ENCODE measurements at regions not wholly inside any gene's neighbourhood (a gene's known extent, or its start where the extent isn't known, plus 50 kb on each side); places are given as distances from the start of the nearest gene placed in this dataset.
"Not testable (repeated sequence)": the region's sequence is repeated elsewhere in the genome, so short reads cannot be mapped to it uniquely, and the experiment has no call there.

- not testable (repeated sequence) for H2BK5ac ChIP-seq (ENCODE audit: low read depth, low read length, poor library complexity, severe bottlenecking); H2BK12ac ChIP-seq (ENCODE audit: low read length in 2 of 2); H3K79me1 ChIP-seq (replicated peaks; ENCODE audit: low read length, poor library complexity, severe bottlenecking); H3K18ac ChIP-seq (ENCODE audit: low read depth in 1 of 2, low read length in 2 of 2); H3K27me3 ChIP-seq (ENCODE audit: control insufficient read depth in 1 of 2, insufficient read depth in 1 of 2, low read length in 2 of 2); H3K9ac ChIP-seq (ENCODE audit: low read length); H3K27ac ChIP-seq (ENCODE audit: low read length, poor library complexity, severe bottlenecking); H3K4me3 ChIP-seq (ENCODE audit: insufficient read depth in 1 of 2, low read depth in 1 of 2, low read length in 2 of 2); H3K4ac ChIP-seq (ENCODE audit: low read depth in 1 of 2, low read length in 2 of 2); H4K8ac ChIP-seq (ENCODE audit: low read length); H3K14ac ChIP-seq (ENCODE audit: low read length in 2 of 2); H4K91ac ChIP-seq (ENCODE audit: low read length); H3K9me3 ChIP-seq (ENCODE audit: control insufficient read depth, low read length); H3K36me3 ChIP-seq (ENCODE audit: control insufficient read depth in 1 of 2, insufficient read depth in 2 of 2, low read depth in 1 of 2, low read length in 2 of 2); H2AFZ ChIP-seq (ENCODE audit: low read depth, low read length); H3K4me2 ChIP-seq (ENCODE audit: low read length, poor library complexity, severe bottlenecking); H2BK15ac ChIP-seq (ENCODE audit: low read depth, poor library complexity, severe bottlenecking); H2BK120ac ChIP-seq (ENCODE audit: low read depth, low read length); H3K23ac ChIP-seq (ENCODE audit: low read length in 2 of 2); H2AK5ac ChIP-seq (ENCODE audit: low read length, severe bottlenecking); H3K4me1 ChIP-seq (ENCODE audit: control insufficient read depth, insufficient read depth, low read depth, low read length)
- peak; percentile 24 for DNase-seq
- 80% methylated on average over 1 of the region's 1 CpG for WGBS
Observed at GRCh38 chr6:60567447-60568187, 1718.4 kb downstream of the KHDRBS2 start.

- not testable (repeated sequence) for H2BK120ac ChIP-seq (ENCODE audit: low read depth, low read length); H2AFZ ChIP-seq (ENCODE audit: low read depth, low read length); H3K27me3 ChIP-seq (ENCODE audit: control insufficient read depth in 1 of 2, insufficient read depth in 1 of 2, low read length in 2 of 2); H2BK12ac ChIP-seq (ENCODE audit: low read length in 2 of 2); H2BK5ac ChIP-seq (ENCODE audit: low read depth, low read length, poor library complexity, severe bottlenecking); H3K4me1 ChIP-seq (ENCODE audit: control insufficient read depth, insufficient read depth, low read depth, low read length); H2BK15ac ChIP-seq (ENCODE audit: low read depth, poor library complexity, severe bottlenecking); DNase-seq; H3K27ac ChIP-seq (ENCODE audit: low read length, poor library complexity, severe bottlenecking); H3K4me3 ChIP-seq (ENCODE audit: insufficient read depth in 1 of 2, low read depth in 1 of 2, low read length in 2 of 2); H3K36me3 ChIP-seq (ENCODE audit: control insufficient read depth in 1 of 2, insufficient read depth in 2 of 2, low read depth in 1 of 2, low read length in 2 of 2); H3K79me1 ChIP-seq (replicated peaks; ENCODE audit: low read length, poor library complexity, severe bottlenecking); H4K8ac ChIP-seq (ENCODE audit: low read length); H3K4ac ChIP-seq (ENCODE audit: low read depth in 1 of 2, low read length in 2 of 2); H3K4me2 ChIP-seq (ENCODE audit: low read length, poor library complexity, severe bottlenecking); H3K18ac ChIP-seq (ENCODE audit: low read depth in 1 of 2, low read length in 2 of 2); H4K91ac ChIP-seq (ENCODE audit: low read length); H2AK5ac ChIP-seq (ENCODE audit: low read length, severe bottlenecking); H3K9me3 ChIP-seq (ENCODE audit: control insufficient read depth, low read length); H3K23ac ChIP-seq (ENCODE audit: low read length in 2 of 2); H3K9ac ChIP-seq (ENCODE audit: low read length); H3K14ac ChIP-seq (ENCODE audit: low read length in 2 of 2)
- WGBS = 68% methylated on average over 2 of the region's 2 CpGs
Observed at GRCh38 chr6:60566387-60566786, 1719.6 kb downstream of the KHDRBS2 start.

DNA sequence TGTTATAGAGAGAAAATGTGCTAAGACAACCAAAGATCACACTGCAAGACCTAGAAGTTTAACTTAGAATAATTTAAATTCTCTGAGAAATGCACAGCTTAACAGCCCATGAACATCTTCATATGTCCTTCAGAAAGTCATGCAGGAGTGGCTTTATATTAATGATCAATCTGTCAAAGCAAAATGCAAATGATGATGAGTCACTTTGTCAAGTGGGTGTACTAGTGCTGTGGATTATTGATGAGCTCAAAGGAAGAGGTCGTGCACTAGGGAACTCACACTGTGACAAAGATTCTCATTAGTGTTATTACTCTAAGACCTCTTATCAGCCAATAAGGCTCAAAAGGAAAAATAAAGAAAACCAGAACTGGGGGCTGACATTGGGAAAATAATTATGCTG is 1726.3 kb downstream of the KHDRBS2 start:
- not testable (repeated sequence) for H3K18ac ChIP-seq (ENCODE audit: low read depth in 1 of 2, low read length in 2 of 2); H3K4me1 ChIP-seq (ENCODE audit: control insufficient read depth, insufficient read depth, low read depth, low read length); H2AK5ac ChIP-seq (ENCODE audit: low read length, severe bottlenecking); H3K4me2 ChIP-seq (ENCODE audit: low read length, poor library complexity, severe bottlenecking); H3K79me1 ChIP-seq (replicated peaks; ENCODE audit: low read length, poor library complexity, severe bottlenecking); H2BK120ac ChIP-seq (ENCODE audit: low read depth, low read length); H3K9me3 ChIP-seq (ENCODE audit: control insufficient read depth, low read length); H2BK5ac ChIP-seq (ENCODE audit: low read depth, low read length, poor library complexity, severe bottlenecking); H3K4me3 ChIP-seq (ENCODE audit: insufficient read depth in 1 of 2, low read depth in 1 of 2, low read length in 2 of 2); H3K23ac ChIP-seq (ENCODE audit: low read length in 2 of 2); H3K27ac ChIP-seq (ENCODE audit: low read length, poor library complexity, severe bottlenecking); H3K36me3 ChIP-seq (ENCODE audit: control insufficient read depth in 1 of 2, insufficient read depth in 2 of 2, low read depth in 1 of 2, low read length in 2 of 2); H3K4ac ChIP-seq (ENCODE audit: low read depth in 1 of 2, low read length in 2 of 2); H2AFZ ChIP-seq (ENCODE audit: low read depth, low read length); H2BK15ac ChIP-seq (ENCODE audit: low read depth, poor library complexity, severe bottlenecking); H3K27me3 ChIP-seq (ENCODE audit: control insufficient read depth in 1 of 2, insufficient read depth in 1 of 2, low read length in 2 of 2); H4K8ac ChIP-seq (ENCODE audit: low read length); H3K14ac ChIP-seq (ENCODE audit: low read length in 2 of 2); H2BK12ac ChIP-seq (ENCODE audit: low read length in 2 of 2); H4K91ac ChIP-seq (ENCODE audit: low read length); DNase-seq; H3K9ac ChIP-seq (ENCODE audit: low read length)
- WGBS = no CpG with 5 or more reads among the region's 1 CpG

DNA sequence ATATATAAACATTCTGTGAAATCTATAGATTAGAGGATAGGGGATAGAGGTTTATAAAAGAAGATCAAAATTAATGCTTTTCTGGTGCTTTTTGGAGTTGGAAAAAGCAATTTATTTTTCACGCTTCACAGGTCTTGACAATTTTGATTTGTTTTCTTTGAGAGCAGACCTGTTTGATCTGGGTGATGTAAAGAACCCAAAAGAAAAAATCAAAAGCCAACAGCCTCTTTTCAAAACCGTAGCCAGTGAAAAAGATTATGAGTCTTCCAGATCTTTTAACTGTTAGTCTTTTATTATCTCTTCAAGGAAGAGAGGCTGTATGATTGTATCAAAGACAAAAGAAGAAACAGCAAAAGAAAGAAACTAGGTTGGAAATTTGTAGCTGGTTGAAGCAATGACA is 1738.7 kb downstream of the KHDRBS2 start:
- not testable (repeated sequence) for H4K91ac ChIP-seq (ENCODE audit: low read length); H2BK15ac ChIP-seq (ENCODE audit: low read depth, poor library complexity, severe bottlenecking); H4K8ac ChIP-seq (ENCODE audit: low read length); H3K14ac ChIP-seq (ENCODE audit: low read length in 2 of 2); H2BK5ac ChIP-seq (ENCODE audit: low read depth, low read length, poor library complexity, severe bottlenecking); H3K9me3 ChIP-seq (ENCODE audit: control insufficient read depth, low read length); H3K4ac ChIP-seq (ENCODE audit: low read depth in 1 of 2, low read length in 2 of 2); H3K9ac ChIP-seq (ENCODE audit: low read length); H3K79me1 ChIP-seq (replicated peaks; ENCODE audit: low read length, poor library complexity, severe bottlenecking); H3K36me3 ChIP-seq (ENCODE audit: control insufficient read depth in 1 of 2, insufficient read depth in 2 of 2, low read depth in 1 of 2, low read length in 2 of 2); H3K27ac ChIP-seq (ENCODE audit: low read length, poor library complexity, severe bottlenecking); DNase-seq; H3K18ac ChIP-seq (ENCODE audit: low read depth in 1 of 2, low read length in 2 of 2); H3K4me1 ChIP-seq (ENCODE audit: control insufficient read depth, insufficient read depth, low read depth, low read length); H2BK12ac ChIP-seq (ENCODE audit: low read length in 2 of 2); H2AK5ac ChIP-seq (ENCODE audit: low read length, severe bottlenecking); H2BK120ac ChIP-seq (ENCODE audit: low read depth, low read length); H3K23ac ChIP-seq (ENCODE audit: low read length in 2 of 2); H3K4me3 ChIP-seq (ENCODE audit: insufficient read depth in 1 of 2, low read depth in 1 of 2, low read length in 2 of 2); H3K27me3 ChIP-seq (ENCODE audit: control insufficient read depth in 1 of 2, insufficient read depth in 1 of 2, low read length in 2 of 2); H2AFZ ChIP-seq (ENCODE audit: low read depth, low read length); H3K4me2 ChIP-seq (ENCODE audit: low read length, poor library complexity, severe bottlenecking)
- WGBS = 80% methylated on average over 1 of the region's 2 CpGs
